HG02588 (cell line): ENCODE measurements at regions not wholly inside any gene's neighbourhood (a gene's known extent, or its start where the extent isn't known, plus 50 kb on each side); places are given as distances from the start of the nearest gene placed in this dataset.
"Not testable (repeated sequence)": the region's sequence is repeated elsewhere in the genome, so short reads cannot be mapped to it uniquely, and the experiment has no call there.

Experiments used
- ATAC-seq: cut with Tn5 transposase; IDR thresholded peaks from one replicate; pipeline ENCODE4 v1.9.1; 2021; ENCODE audit warnings: mild to moderate bottlenecking, moderate library complexity; ENCODE audit not compliant: unreplicated experiment

GRCh38 chr10:84698989-84699388 is 370.6 kb downstream of the CCSER2 start:
- ATAC-seq, result no peak

GRCh38 chr10:84700668-84701369 is 372.4 kb downstream of the CCSER2 start:
- ATAC-seq, result no peak

- ATAC-seq, result no peak
Observed at GRCh38 chr10:84701370-84701720, 373.0 kb downstream of the CCSER2 start.

- no peak for ATAC-seq
Observed at GRCh38 chr10:84704101-84704500, 375.7 kb downstream of the CCSER2 start.

- ATAC-seq, result no peak
Observed at GRCh38 chr10:84706431-84706830, 378.0 kb downstream of the CCSER2 start.

GRCh38 chr10:84706875-84707274 is 378.5 kb downstream of the CCSER2 start:
- no peak for ATAC-seq

- ATAC-seq, result no peak
Observed at GRCh38 chr10:84715911-84716310, 387.5 kb downstream of the CCSER2 start.

- no peak for ATAC-seq
Observed at GRCh38 chr10:84718877-84719616, 390.7 kb downstream of the CCSER2 start.

GRCh38 chr10:84719687-84720086 is 391.3 kb downstream of the CCSER2 start:
- no peak for ATAC-seq

GRCh38 chr10:84727398-84727797 is 399.0 kb downstream of the CCSER2 start:
- ATAC-seq, result no peak

- ATAC-seq, result not testable (repeated sequence)
Observed at GRCh38 chr10:84739126-84739525, 410.7 kb downstream of the CCSER2 start.

GRCh38 chr10:84739641-84740040 is 411.3 kb downstream of the CCSER2 start:
- ATAC-seq, result no peak

- ATAC-seq, result no peak
Observed at GRCh38 chr10:84743483-84743882, 415.1 kb downstream of the CCSER2 start.

- no peak for ATAC-seq
Observed at GRCh38 chr10:84755311-84755710, 426.9 kb downstream of the CCSER2 start.

GRCh38 chr10:84756653-84757052 is 428.3 kb downstream of the CCSER2 start:
- not testable (repeated sequence) for ATAC-seq

- ATAC-seq, result not testable (repeated sequence)
Observed at GRCh38 chr10:84761994-84762614, 433.7 kb downstream of the CCSER2 start.

GRCh38 chr10:84762754-84763394 is 434.5 kb downstream of the CCSER2 start:
- ATAC-seq, result no peak

- no peak for ATAC-seq
Observed at GRCh38 chr10:84763965-84764364, 435.6 kb downstream of the CCSER2 start.

- no peak for ATAC-seq
Observed at GRCh38 chr10:84765086-84765485, 436.7 kb downstream of the CCSER2 start.

- no peak for ATAC-seq
Observed at GRCh38 chr10:84765656-84766055, 437.3 kb downstream of the CCSER2 start.

- no peak for ATAC-seq
Observed at GRCh38 chr10:84766923-84767322, 438.5 kb downstream of the CCSER2 start.

GRCh38 chr10:84768132-84768531 is 439.7 kb downstream of the CCSER2 start:
- ATAC-seq, result no peak
